ENCODE measurements at regions not wholly inside any gene's neighbourhood (a gene's known extent, or its start where the extent isn't known, plus 50 kb on each side); places are given as distances from the start of the nearest gene placed in this dataset.

DNA sequence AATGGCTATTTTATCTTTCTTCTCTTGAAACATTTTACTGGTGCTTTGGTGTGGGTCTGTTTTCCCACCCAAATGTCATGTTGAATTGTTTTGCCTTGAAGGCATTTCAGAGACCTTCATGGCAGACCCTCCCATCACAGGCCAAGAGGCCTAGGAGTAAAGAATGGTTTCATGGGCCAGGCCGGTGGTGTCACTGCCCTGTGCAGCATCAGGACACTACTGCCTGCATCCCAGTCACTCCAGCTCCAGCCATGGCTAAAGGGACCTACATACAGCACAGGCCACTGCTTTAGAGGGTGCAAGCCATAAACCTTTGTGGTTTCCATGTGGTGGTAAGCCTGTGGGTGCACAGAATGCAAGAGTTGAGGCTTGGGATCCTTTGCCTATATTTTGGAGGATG, 326.9 kb downstream of the SLITRK5 start:
- H3K9me3 ChIP-seq (ENCODE audit: control insufficient read depth in 1 of 2, insufficient read depth in 1 of 2, low read depth in 1 of 2, low read length in 2 of 2), result peaks cover 0 to 7% of the 10 kb centered on the region in 2 experiments; a peak in 1 of 4 replicates
- ATAC-seq (no peak), DNase-seq (ENCODE audit: low read depth, low spot score) (no peak)
- H3K4me3 ChIP-seq (replicated peaks in 1 of 2; ENCODE audit: low read depth in 1 of 2, low read length in 2 of 2), result no peak overlapping the region
- H3K27ac ChIP-seq (ENCODE audit: low read depth, low read length), result no peak overlapping the region
- TF ChIP-seq CEBPB (IDR thresholded peaks at IDR 0.05; ENCODE audit: low read depth) (no peak), FOSL1 (IDR thresholded peaks at IDR 0.05; ENCODE audit: low read depth) (no peak), RAD21 (IDR thresholded peaks at IDR 0.05; ENCODE audit: low read depth) (no peak), ZFX (IDR thresholded peaks at IDR 0.05) (no peak), SP1 (IDR thresholded peaks at IDR 0.05; ENCODE audit: low read depth) (no peak), YY1 (IDR thresholded peaks at IDR 0.05; ENCODE audit: extremely low read depth, insufficient replicate concordance, low read depth, low read length) (no peak), MAX (IDR thresholded peaks at IDR 0.05) (no peak), ELF1 (IDR thresholded peaks at IDR 0.05; ENCODE audit: borderline replicate concordance, low read depth) (no peak), SIN3A (IDR thresholded peaks at IDR 0.05; ENCODE audit: low read depth) (no peak), EGR1 (IDR thresholded peaks at IDR 0.05; ENCODE audit: low read depth) (no peak), TCF7L2 (IDR thresholded peaks at IDR 0.05; ENCODE audit: borderline replicate concordance, extremely low read depth, insufficient read depth, insufficient read length) (no peak), EZH2 (IDR thresholded peaks at IDR 0.05) (no peak), ATF3 (IDR thresholded peaks at IDR 0.05) (no peak), POLR2AphosphoS5 (IDR thresholded peaks at IDR 0.05; ENCODE audit: low read depth, low read length) (no peak), POLR2A (IDR thresholded peaks at IDR 0.05; ENCODE audit: borderline replicate concordance, extremely low read depth, insufficient read depth, insufficient read length) (no peak), CBX3 (IDR thresholded peaks at IDR 0.05; ENCODE audit: low read depth) (no peak), ZNF274 (IDR thresholded peaks at IDR 0.05; ENCODE audit: low read depth, low read length) (no peak), EZH2phosphoT487 (IDR thresholded peaks at IDR 0.05; ENCODE audit: borderline replicate concordance) (no peak)
- TF ChIP-seq, protein P1, sequence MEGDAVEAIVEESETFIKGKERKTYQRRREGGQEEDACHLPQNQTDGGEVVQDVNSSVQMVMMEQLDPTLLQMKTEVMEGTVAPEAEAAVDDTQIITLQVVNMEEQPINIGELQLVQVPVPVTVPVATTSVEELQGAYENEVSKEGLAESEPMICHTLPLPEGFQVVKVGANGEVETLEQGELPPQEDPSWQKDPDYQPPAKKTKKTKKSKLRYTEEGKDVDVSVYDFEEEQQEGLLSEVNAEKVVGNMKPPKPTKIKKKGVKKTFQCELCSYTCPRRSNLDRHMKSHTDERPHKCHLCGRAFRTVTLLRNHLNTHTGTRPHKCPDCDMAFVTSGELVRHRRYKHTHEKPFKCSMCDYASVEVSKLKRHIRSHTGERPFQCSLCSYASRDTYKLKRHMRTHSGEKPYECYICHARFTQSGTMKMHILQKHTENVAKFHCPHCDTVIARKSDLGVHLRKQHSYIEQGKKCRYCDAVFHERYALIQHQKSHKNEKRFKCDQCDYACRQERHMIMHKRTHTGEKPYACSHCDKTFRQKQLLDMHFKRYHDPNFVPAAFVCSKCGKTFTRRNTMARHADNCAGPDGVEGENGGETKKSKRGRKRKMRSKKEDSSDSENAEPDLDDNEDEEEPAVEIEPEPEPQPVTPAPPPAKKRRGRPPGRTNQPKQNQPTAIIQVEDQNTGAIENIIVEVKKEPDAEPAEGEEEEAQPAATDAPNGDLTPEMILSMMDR (IDR thresholded peaks at IDR 0.05 in 2 of 3, conservative IDR thresholded peaks at IDR 0.05 in 1 of 3; ENCODE audit: borderline replicate concordance in 1 of 3, insufficient read depth in 1 of 3, low read depth in 2 of 3, low read length in 2 of 3), result no peak
- no peak overlapping the region for H3K9ac ChIP-seq (ENCODE audit: low read length)
- H2AFZ ChIP-seq (ENCODE audit: low read depth, low read length, poor library complexity, severe bottlenecking), result no peak overlapping the region
- ChIA-PET POLR2A (no interaction called here), RAD21 (ENCODE audit: low non-redundant PET in 1 of 2, low total read pairs in 2 of 2, uncharacterized antibody in 2 of 2, unreplicated experiment in 2 of 2) (no interaction called here), CTCF (no interaction called here)
- H3K79me2 ChIP-seq (ENCODE audit: insufficient read depth, low read length), result no peaks in the 10 kb centered on the region
- no TSS peak for BruUV-seq (replicated peaks)
- H3K36me3 ChIP-seq (ENCODE audit: control insufficient read depth in 1 of 2, insufficient read depth in 2 of 2, low read length in 2 of 2), result no peaks in the 10 kb centered on the region
- H3K4me1 ChIP-seq (ENCODE audit: control insufficient read depth in 1 of 2, insufficient read depth in 2 of 2, low read length in 2 of 2), result peaks cover 0 to 6% of the 10 kb centered on the region in 2 experiments; a peak in 1 of 4 replicates
- no peaks in the 10 kb centered on the region for H4K20me1 ChIP-seq (ENCODE audit: insufficient read depth)
- intact Hi-C loops (cut with micrococcal nuclease), result no loop called here
- H3K27me3 ChIP-seq (ENCODE audit: insufficient read depth, low read length), result no peaks in the 10 kb centered on the region
- no peak overlapping the region for H3K4me2 ChIP-seq (ENCODE audit: low read length)
- H3K9me2 ChIP-seq (ENCODE audit: insufficient read depth), result no peaks in the 10 kb centered on the region

Measured in HCT116 (cell line).